Activated CD8-positive, alpha-beta T cell treated with anti-CD3 and anti-CD28 coated beads for 36 hours (primary cell): ENCODE measurements at regions not wholly inside any gene's neighbourhood (a gene's known extent, or its start where the extent isn't known, plus 50 kb on each side); places are given as distances from the start of the nearest gene placed in this dataset.
A peak's percentile ranks its signal among the peaks of the same experiment; 100 is the strongest.
"Not testable (repeated sequence)": the region's sequence is repeated elsewhere in the genome, so short reads cannot be mapped to it uniquely, and the experiment has no call there.

Source experiments
- ATAC-seq: fragments of 200-7000 bp; cut with Tn5 transposase; one replicate; pipeline ENCODE4 v1.10.0; 2021; ENCODE audit warnings: mild to moderate bottlenecking, moderate library complexity
- CTCF ChIA-PET: fragments of 350-600 bp; sonication (Branson Sonifier 250); formaldehyde crosslinking; loops from one replicate; lab custom pipeline; 2021; ENCODE audit warnings: antibody characterized with exemption; lab: Charles Lee
- POLR2A ChIA-PET: fragments of 350-600 bp; sonication (Branson Sonifier 250); formaldehyde crosslinking; loops from one replicate; lab custom pipeline; 2021; ENCODE audit warnings: antibody characterized with exemption; lab: Charles Lee
- DNase-seq: peaks from one replicate; pipeline ENCODE4 v3.0.0-alpha.2; 2020
- H3K27ac Mint-ChIP-seq: one replicate; pipeline ENCODE4 v1.8.0; 2021; ENCODE audit warnings: mild to moderate bottlenecking, mixed read lengths
- H3K27me3 Mint-ChIP-seq: one replicate; pipeline ENCODE4 v1.8.0; 2021; ENCODE audit warnings: mixed read lengths
- H3K36me3 Mint-ChIP-seq: one replicate; pipeline ENCODE4 v1.8.0; 2021; ENCODE audit warnings: low read depth, mixed read lengths
- H3K4me1 Mint-ChIP-seq: one replicate; pipeline ENCODE4 v1.8.0; 2021; ENCODE audit warnings: low read depth, mixed read lengths
- H3K4me3 Mint-ChIP-seq: one replicate; pipeline ENCODE4 v1.8.0; 2021; ENCODE audit warnings: mild to moderate bottlenecking, moderate library complexity, mixed read lengths
- H3K9me3 Mint-ChIP-seq: one replicate; pipeline ENCODE4 v1.8.0; 2021; ENCODE audit warnings: mixed read lengths
- CTCF ChIP-seq: fragments of 200-600 bp; IDR thresholded peaks from one replicate; pipeline ENCODE4 v1.8.0; 2022; ENCODE audit warnings: antibody characterized with exemption, mild to moderate bottlenecking
- intact Hi-C: fragments of 100-400 bp; cut with micrococcal nuclease; formaldehyde crosslinking; loops from one replicate; pipeline ENCODE4 v1.10.0; 2022

DNA sequence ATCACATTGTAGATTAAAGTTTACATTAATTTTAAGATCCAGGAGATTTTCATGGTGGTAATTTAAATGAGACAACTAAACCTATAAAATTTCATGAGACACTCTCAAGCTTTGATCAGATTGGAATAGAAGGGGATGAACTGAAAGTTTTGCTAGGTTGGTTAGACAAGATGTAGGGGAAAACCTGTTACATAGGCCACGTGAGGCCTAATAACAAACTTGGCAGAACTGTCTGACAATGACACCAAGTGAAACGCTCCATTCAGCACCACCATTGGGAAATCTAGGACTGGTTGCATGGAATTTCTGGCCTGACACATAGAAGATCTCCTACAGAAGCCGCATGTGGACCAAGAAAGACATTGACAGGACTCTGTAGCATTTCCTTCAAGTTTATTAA lies 87.8 kb upstream of the SLC39A10 start:
- no peak overlapping the region for H3K4me3 Mint-ChIP-seq
- ATAC-seq (no peak), DNase-seq (no peak)
- ChIA-PET POLR2A (interaction anchor here (1.0 to 1.2 kb wide), 2 partner anchors 35 to 88 kb away, joined by 3 to 4 read pairs; no protein-coding TSS in a partner anchor), CTCF (interaction anchor here (1.0 to 1.9 kb wide), 5 partner anchors 9 to 499 kb away, joined by 3 to 9 read pairs (median 5); partner anchors contain the start of gene DNAH7)
- H3K9me3 Mint-ChIP-seq = no peaks in the 10 kb centered on the region
- intact Hi-C loops = no loop called here
- H3K4me1 Mint-ChIP-seq = peaks cover 32% of the 10 kb centered on the region
- H3K27me3 Mint-ChIP-seq = no peaks in the 10 kb centered on the region
- no peak overlapping the region for H3K27ac Mint-ChIP-seq
- no peak for TF ChIP-seq CTCF
- no peaks in the 10 kb centered on the region for H3K36me3 Mint-ChIP-seq

DNA sequence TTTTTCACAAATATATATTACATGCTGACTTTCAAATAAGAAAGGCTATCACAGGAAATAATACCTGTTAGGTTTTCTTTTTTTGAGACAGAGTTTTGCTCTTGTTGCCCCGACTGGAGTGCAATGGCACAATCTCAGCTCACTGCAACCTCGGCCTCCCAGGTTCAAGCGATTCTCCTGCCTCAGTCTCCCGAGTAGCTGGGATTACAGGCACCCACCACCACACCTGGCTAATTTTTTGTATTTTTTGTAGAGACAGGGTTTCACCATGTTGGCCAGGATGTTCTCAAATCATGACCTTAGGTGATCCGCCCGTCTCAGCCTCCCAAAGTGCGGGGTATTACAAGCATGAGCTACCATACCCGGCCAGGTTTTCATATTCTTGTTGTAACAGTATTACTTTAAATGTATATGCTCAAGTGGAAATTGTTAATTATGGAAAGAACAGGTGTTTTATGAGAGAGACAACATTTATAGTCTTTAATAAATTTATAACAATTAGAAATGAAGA lies 92.3 kb upstream of the SLC39A10 start:
- not testable (repeated sequence) for DNase-seq, H3K4me3 Mint-ChIP-seq, ATAC-seq, H3K9me3 Mint-ChIP-seq, H3K27me3 Mint-ChIP-seq
- POLR2A ChIA-PET = interaction anchor here (0.6 to 3.3 kb wide), 4 partner anchors 20 to 94 kb away, joined by 3 to 23 read pairs (median 4); partner anchors contain the start of gene SLC39A10
- peaks cover 50% of the 10 kb centered on the region for H3K4me1 Mint-ChIP-seq
- H3K36me3 Mint-ChIP-seq = peaks cover 14% of the 10 kb centered on the region
- CTCF ChIA-PET = interaction anchor here (0.8 to 3.1 kb wide), 4 partner anchors 11 to 96 kb away, joined by 4 to 13 read pairs (median 6); no protein-coding TSS in a partner anchor
- peak overlapping the region; percentile 87 for H3K27ac Mint-ChIP-seq
- intact Hi-C loops = loop anchor here (5.0 kb wide), 1 partner anchor 93 kb away; the partner anchor contains the start of gene SLC39A10

DNA sequence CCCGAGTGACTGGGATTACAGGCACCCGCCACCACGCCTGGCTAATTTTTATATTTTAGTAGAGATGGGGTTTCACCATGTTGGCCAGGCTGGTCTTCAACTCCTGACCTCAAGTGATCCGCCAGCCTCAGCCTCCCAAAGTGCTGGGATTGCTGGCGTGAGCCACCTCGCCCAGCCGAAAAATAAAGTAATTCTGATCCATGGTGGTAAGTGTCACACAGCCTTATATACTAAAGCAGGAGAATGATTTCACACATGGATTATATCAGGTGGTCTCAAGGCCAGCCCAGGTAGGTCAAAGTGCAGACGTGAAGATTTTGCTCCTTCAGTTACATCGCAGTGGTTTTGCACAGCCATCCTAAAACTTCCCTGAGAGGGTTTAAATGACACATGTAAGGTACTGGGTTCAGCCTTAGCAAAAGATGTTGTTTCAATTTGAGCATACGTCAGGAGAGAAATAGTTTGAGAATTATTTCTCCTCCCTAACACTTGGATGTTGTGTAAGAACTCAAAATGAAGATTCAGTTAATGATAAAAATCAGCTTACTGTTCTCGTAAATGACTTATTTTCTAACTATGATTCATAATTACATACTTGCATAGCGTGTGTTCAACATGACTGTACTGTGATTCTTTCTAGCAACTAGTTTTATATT lies 93.0 kb upstream of the SLC39A10 start:
- TF ChIP-seq CTCF = no peak
- Mint-ChIP-seq H3K4me3 (peak overlapping the region; percentile 45), H3K9me3 (peaks cover 8% of the 10 kb centered on the region), H3K4me1 (peaks cover 50% of the 10 kb centered on the region), H3K36me3 (peaks cover 16% of the 10 kb centered on the region), H3K27me3 (no peaks in the 10 kb centered on the region), H3K27ac (peak overlapping the region; percentile 87)
- ATAC-seq = peak; percentile 59
- peak; percentile 51 for DNase-seq
- CTCF ChIA-PET = interaction anchor here (3.1 kb wide), 1 partner anchor 12 kb away, joined by 13 read pairs; no protein-coding TSS in a partner anchor
- intact Hi-C loops = loop anchor here (5.0 kb wide), 1 partner anchor 93 kb away; the partner anchor contains the start of gene SLC39A10
- POLR2A ChIA-PET = interaction anchor here (0.6 to 3.3 kb wide), 4 partner anchors 20 to 94 kb away, joined by 3 to 23 read pairs (median 4); partner anchors contain the start of gene SLC39A10

GRCh38 chr2:195562570-195563566 lies 94.2 kb upstream of the SLC39A10 start:
- H3K4me3 Mint-ChIP-seq = peak overlapping the region; percentile 61
- H3K36me3 Mint-ChIP-seq = peaks cover 22% of the 10 kb centered on the region
- no peaks in the 10 kb centered on the region for H3K27me3 Mint-ChIP-seq
- peak overlapping the region; percentile 97 for H3K27ac Mint-ChIP-seq
- CTCF ChIA-PET = interaction anchor here (1.2 to 1.8 kb wide), 4 partner anchors 14 to 98 kb away, joined by 3 to 10 read pairs (median 6); no protein-coding TSS in a partner anchor
- ATAC-seq (no peak), DNase-seq (no peak)
- peaks cover 14% of the 10 kb centered on the region for H3K9me3 Mint-ChIP-seq
- H3K4me1 Mint-ChIP-seq = peaks cover 58% of the 10 kb centered on the region
- POLR2A ChIA-PET = interaction anchor here (0.6 to 5.2 kb wide), 6 partner anchors 10 to 95 kb away, joined by 3 to 37 read pairs (median 8); partner anchors contain the start of gene SLC39A10
- no peak for TF ChIP-seq CTCF
- intact Hi-C loops = loop anchor here (5.0 kb wide), 1 partner anchor 94 kb away; the partner anchor contains the start of gene SLC39A10
